HepG2 (cell line): ENCODE measurements at regions not wholly inside any gene's neighbourhood (a gene's known extent, or its start where the extent isn't known, plus 50 kb on each side); places are given as distances from the start of the nearest gene placed in this dataset.
A peak's percentile ranks its signal among the peaks of the same experiment; 100 is the strongest.

Experiments used
- ATAC-seq: fragments of 200-7000 bp; cut with Tn5 transposase; 3 replicates; pipeline ENCODE4 v1.9.1; 2020; ENCODE audit warnings: mild to moderate bottlenecking, moderate library complexity
- BruUV-seq: library from RNA; stranded (reverse); fragments of 400-500 nt; replicated peaks from 2 replicates; lab custom pipeline; 2021; lab: Mats Ljungman, UMichigan
- CTCF ChIA-PET: fragments of 300-600 bp; formaldehyde crosslinking; extraction: SDS; loops from one replicate; lab custom pipeline; 2021; ENCODE audit warnings: low total read pairs, inconsistent platforms, low intra/inter-chr PET ratio; lab: Yijun Ruan, JAX
- POLR2A ChIA-PET: fragments of 350-600 bp; sonication (Branson Sonifier 250); formaldehyde crosslinking; loops from one replicate; lab custom pipeline; 2020; ENCODE audit warnings: antibody characterized with exemption, inconsistent platforms; lab: Yijun Ruan, JAX
- DNase-seq: peaks from one replicate; pipeline ENCODE4 v3.0.0-alpha.2; 2015; ENCODE audit warnings: low spot score
- FAIRE-seq: peaks from 3 replicates; lab custom pipeline; 2011; peaks lifted over from hg19 to GRCh38; lab: Jason Lieb, UNC
- H2AFZ ChIP-seq: one replicate; pipeline ENCODE4 v1.6.1; 2011; ENCODE audit warnings: low read length, inconsistent platforms
- H3K27ac ChIP-seq: fragments of 300-600 bp; 3 replicates; pipeline ENCODE4 v1.8.0; 2011; ENCODE audit warnings: mixed run types, mild to moderate bottlenecking, mixed read lengths, low read length, inconsistent platforms; ENCODE audit not compliant: insufficient read depth; ENCODE audit errors: extremely low read length
- H3K27me3 ChIP-seq, 2 experiments: fragments of 200-600 bp in 1 of 2; 2 replicates in 1 of 2; 3 replicates in 1 of 2; pipeline versions ENCODE4 v1.6.0 to v1.8.0; 2011; ENCODE audit warnings: low read length in 2 of 2, mild to moderate bottlenecking in 2 of 2, moderate library complexity in 2 of 2, inconsistent platforms in 1 of 2; ENCODE audit not compliant: insufficient read depth in 2 of 2, control insufficient read depth in 1 of 2
- H3K36me3 ChIP-seq, 2 experiments: fragments of 200-600 bp in 1 of 2; replicated peaks in 1 of 2; 2 replicates in 1 of 2; 3 replicates in 1 of 2; pipeline versions ENCODE4 v1.5.1 to v1.8.0; 2011; ENCODE audit warnings: low read length in 2 of 2, inconsistent platforms in 1 of 2; ENCODE audit not compliant: insufficient read depth in 2 of 2, control insufficient read depth in 1 of 2
- H3K4me1 ChIP-seq: 2 replicates; pipeline ENCODE4 v1.5.1; 2012; ENCODE audit warnings: low read length, inconsistent platforms; ENCODE audit not compliant: insufficient read depth
- H3K4me2 ChIP-seq: 2 replicates; pipeline ENCODE4 v1.6.0; 2011; ENCODE audit warnings: low read depth, low read length, inconsistent platforms
- H3K4me3 ChIP-seq, 3 experiments: fragments of 200-600 bp in 1 of 3; sonication (generic), shearing (Covaris generic) in 1 of 3; replicated peaks in 1 of 3; 2 replicates each; pipeline ENCODE4 v1.5.1; 2011 to 2016; ENCODE audit warnings: low read length in 3 of 3, inconsistent platforms in 2 of 3, low read depth in 2 of 3, mild to moderate bottlenecking in 2 of 3, control low read depth in 1 of 3, mixed read lengths in 1 of 3; ENCODE audit not compliant: insufficient read depth in 1 of 3
- H3K79me2 ChIP-seq: one replicate; pipeline ENCODE4 v1.6.1; 2011; ENCODE audit warnings: low read length, inconsistent platforms; ENCODE audit not compliant: insufficient read depth
- H3K9ac ChIP-seq: 2 replicates; pipeline ENCODE4 v1.6.0; 2011; ENCODE audit warnings: mild to moderate bottlenecking, low read depth, low read length, inconsistent platforms; ENCODE audit not compliant: insufficient read depth
- H3K9me3 ChIP-seq: 2 replicates; pipeline ENCODE4 v1.5.1; 2012; ENCODE audit warnings: mild to moderate bottlenecking, low read length
- H4K20me1 ChIP-seq: 2 replicates; pipeline ENCODE4 v1.6.0; 2011; ENCODE audit warnings: inconsistent platforms, mild to moderate bottlenecking, low read length, moderate library complexity; ENCODE audit not compliant: insufficient read depth
- ATF7 ChIP-seq, 2 experiments: fragments of 450-650 bp in 1 of 2; sonication (generic) in 1 of 2; formaldehyde crosslinking in 1 of 2; IDR thresholded peaks; 2 replicates each; pipeline versions ENCODE4 v1.4.0 to v1.6.1; 2016 to 2020; ENCODE audit warnings: antibody characterized with exemption in 1 of 2, mild to moderate bottlenecking in 1 of 2, missing genetic modification reagents in 1 of 2
- CBX2 ChIP-seq, 2 experiments: fragments of 200-600 bp in 1 of 2; sonication (generic); formaldehyde crosslinking in 1 of 2; IDR thresholded peaks; 2 replicates each; pipeline versions ENCODE4 v1.7.0 to v1.8.1; 2018 to 2022; ENCODE audit warnings: low read depth in 2 of 2, low read length in 1 of 2, mild to moderate bottlenecking in 1 of 2, missing genetic modification reagents in 1 of 2
- CREB1 ChIP-seq, 2 experiments: fragments of 450-650 bp in 1 of 2; IDR thresholded peaks; 2 replicates each; pipeline ENCODE4 v1.6.1; 2016 to 2017; ENCODE audit warnings: control low read depth in 1 of 2, mild to moderate bottlenecking in 1 of 2, missing compliant biosample characterization in 1 of 2, missing genetic modification characterization in 1 of 2
- IRX3 ChIP-seq: sonication (generic); formaldehyde crosslinking; IDR thresholded peaks from 2 replicates; pipeline ENCODE4 v1.8.1; 2023; ENCODE audit warnings: mild to moderate bottlenecking, low read depth, missing genetic modification reagents, borderline replicate concordance
- KLF6 ChIP-seq: IDR thresholded peaks from 2 replicates; pipeline ENCODE4 v1.8.0; 2016; ENCODE audit warnings: missing biosample characterization, missing genetic modification reagents
- LCORL ChIP-seq, 2 experiments: fragments of 450-650 bp in 1 of 2; sonication (generic) in 1 of 2; formaldehyde crosslinking in 1 of 2; IDR thresholded peaks; 2 replicates each; pipeline versions ENCODE4 v1.5.0 to v1.6.1; 2017 to 2020; ENCODE audit warnings: antibody characterized with exemption in 1 of 2, missing genetic modification reagents in 1 of 2
- NFKBIZ ChIP-seq: IDR thresholded peaks from 2 replicates; pipeline ENCODE4 v1.6.1; 2018; ENCODE audit warnings: missing genetic modification reagents, missing compliant biosample characterization
- ZBTB26 ChIP-seq: IDR thresholded peaks from 2 replicates; pipeline ENCODE4 v1.6.1; 2016; ENCODE audit warnings: missing compliant biosample characterization, missing genetic modification reagents, borderline replicate concordance
- ZNF256 ChIP-seq: sonication (generic); formaldehyde crosslinking; conservative IDR thresholded peaks from 2 replicates; pipeline ENCODE4 v1.4.0; 2020; ENCODE audit warnings: missing genetic modification reagents
- ZSCAN31 ChIP-seq: sonication (generic); formaldehyde crosslinking; IDR thresholded peaks from 2 replicates; pipeline ENCODE4 v1.5.0; 2020; ENCODE audit warnings: low read depth, mild to moderate bottlenecking, missing genetic modification reagents
- WGBS: methylation state at CpG from one replicate; pipeline ENCODE4 v1.1.6; 2017; ENCODE audit warnings: low lambda C conversion rate; 5-methylcytosine and 5-hydroxymethylcytosine counted together
- in situ Hi-C: cut with HindIII; loops from 2 replicates; pipeline ENCODE4 v1.10.0; 2017; ENCODE audit warnings: low pct_unique_long_range_greater_than_20kb; ENCODE audit not compliant: extremely low pct_ligation_motif_present
- intact Hi-C: fragments of 100-400 bp; cut with micrococcal nuclease; formaldehyde crosslinking; loops from one replicate; pipeline ENCODE4 v1.10.0; 2022; ENCODE audit not compliant: unreplicated experiment

DNA sequence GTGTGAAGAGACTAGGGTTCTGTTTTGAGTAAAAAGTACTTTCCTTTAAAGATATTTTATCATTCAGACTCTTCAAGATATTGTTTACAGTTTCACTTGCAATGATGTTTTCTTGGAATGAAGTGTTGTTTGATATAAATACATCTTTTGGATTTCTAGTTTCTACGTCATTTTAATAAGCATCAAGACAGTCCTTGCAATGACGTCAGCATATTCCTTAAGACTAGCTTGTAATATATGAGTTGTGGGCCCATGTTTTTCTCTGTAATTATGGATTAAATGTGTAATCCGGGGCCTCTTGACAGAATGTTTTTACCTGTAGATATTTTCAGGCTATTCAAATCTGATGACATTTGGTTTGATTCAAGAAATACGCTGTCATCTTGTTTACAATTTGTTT lies 66.1 kb downstream of the RBMX2 start:
- Histone ChIP-seq H3K9ac (no peak overlapping the region), H3K79me2 (no peaks in the 10 kb centered on the region), H4K20me1 (no peaks in the 10 kb centered on the region), H3K36me3 (no peaks in the 10 kb centered on the region), H3K27me3 (no peaks in the 10 kb centered on the region)
- no peak for FAIRE-seq
- no TSS peak for BruUV-seq
- WGBS, result 51% methylated on average over 4 of the region's 4 CpGs
- intact Hi-C loops, result no loop called here
- ATAC-seq, result no peak
- in situ Hi-C loops, result no loop called here
- DNase-seq, result no peak
- TF ChIP-seq CBX2 (IDR thresholded peaks at IDR 0.05; ENCODE audit: low read depth, low read length), result no peak
- TF ChIP-seq CBX2 (CRISPR knock-in tag; IDR thresholded peaks at IDR 0.05; ENCODE audit: low read depth), result no peak
- no peak for TF ChIP-seq ZSCAN31 (CRISPR knock-in tag)
- peak; percentile 41; the same call in 1 of the 2 replicates for TF ChIP-seq CREB1 (IDR thresholded peaks at IDR 0.05)
- no peak for TF ChIP-seq CREB1 (CRISPR knock-in tag; IDR thresholded peaks at IDR 0.05)
- TF ChIP-seq ATF7 (IDR thresholded peaks at IDR 0.05), result 0 out of 2 replicates have a peak, but pooled peaks have one; percentile 4
- no peak for TF ChIP-seq ATF7 (CRISPR knock-in tag; IDR thresholded peaks at IDR 0.05)
- TF ChIP-seq, all 625 proteins: peak for 2
- Histone ChIP-seq H3K9me3 (no peaks in the 10 kb centered on the region), H3K4me3 (no peak overlapping the region), H3K4me1 (no peaks in the 10 kb centered on the region), H3K4me2 (no peak overlapping the region), H2AFZ (no peak overlapping the region), H3K27ac (no peak overlapping the region)
- CTCF ChIA-PET, result no interaction called here
- POLR2A ChIA-PET, result no interaction called here

DNA sequence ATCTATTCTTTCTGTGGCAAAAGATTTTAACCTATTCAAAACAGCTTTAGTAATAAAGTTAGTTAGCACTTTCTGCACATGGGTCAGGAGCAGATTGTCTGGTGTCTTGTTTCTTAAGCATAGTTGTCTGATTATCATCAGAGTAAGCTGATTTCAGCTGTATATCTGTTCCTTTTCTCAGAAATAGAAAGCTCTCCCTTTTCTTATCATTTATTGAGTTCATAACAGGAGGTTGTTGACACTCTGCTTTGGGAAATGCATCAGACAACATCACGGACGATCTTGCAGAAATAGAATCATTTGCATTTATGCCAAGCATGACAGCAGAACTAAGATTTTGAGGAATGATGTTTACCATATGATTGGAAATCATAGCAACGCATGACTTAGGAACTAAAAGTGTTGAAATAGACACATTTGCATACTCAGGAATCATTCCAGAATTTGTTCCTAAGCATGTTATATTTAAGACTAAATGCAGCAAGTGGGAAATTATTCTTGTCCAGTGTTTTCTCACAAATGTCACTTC lies 66.7 kb downstream of the RBMX2 start:
- Histone ChIP-seq H3K4me1 (no peaks in the 10 kb centered on the region), H3K27me3 (no peaks in the 10 kb centered on the region), H3K27ac (no peak overlapping the region), H3K79me2 (no peaks in the 10 kb centered on the region), H3K9me3 (no peaks in the 10 kb centered on the region), H3K4me3 (no peak overlapping the region), H4K20me1 (no peaks in the 10 kb centered on the region), H2AFZ (no peak overlapping the region), H3K36me3 (no peaks in the 10 kb centered on the region), H3K4me2 (no peak overlapping the region), H3K9ac (no peak overlapping the region)
- ChIA-PET CTCF (no interaction called here), POLR2A (no interaction called here)
- 39% methylated on average over 3 of the region's 3 CpGs for WGBS
- no TSS peak for BruUV-seq
- ATAC-seq, result no peak
- FAIRE-seq, result no peak
- no peak for DNase-seq
- intact Hi-C loops (no loop called here), in situ Hi-C loops (no loop called here)
- TF ChIP-seq ZBTB26 (CRISPR knock-in tag), result no peak
- no peak for TF ChIP-seq IRX3
- no peak for TF ChIP-seq LCORL (IDR thresholded peaks at IDR 0.05)
- no peak for TF ChIP-seq LCORL (CRISPR knock-in tag; IDR thresholded peaks at IDR 0.05)
- TF ChIP-seq KLF6 (CRISPR knock-in tag), result no peak
- no peak for TF ChIP-seq ZNF256
- no peak for TF ChIP-seq NFKBIZ
